Uterus (tissue), 2 donors: ENCODE measurements at regions not wholly inside any gene's neighbourhood (a gene's known extent, or its start where the extent isn't known, plus 50 kb on each side); places are given as distances from the start of the nearest gene placed in this dataset.

Experiments used
- POLR2A ChIP-seq, 2 donors: fragments of 450-650 bp; IDR thresholded peaks; one replicate each; pipeline ENCODE4 v1.6.1; 2016; ENCODE audit warnings: antibody characterized with exemption in 2 of 2, mild to moderate bottlenecking in 1 of 2, moderate library complexity in 1 of 2
- TF ChIP-seq, protein P1 (sequence below), 4 experiments: fragments of 200-600 bp in 2 of 4; fragments of 450-650 bp in 2 of 4; sonication (generic) in 2 of 4; IDR thresholded peaks; one replicate each; pipeline ENCODE4 v1.5.1; 2016 to 2019; ENCODE audit warnings: antibody characterized with exemption in 4 of 4, mild to moderate bottlenecking in 2 of 4, moderate library complexity in 1 of 4

DNA sequence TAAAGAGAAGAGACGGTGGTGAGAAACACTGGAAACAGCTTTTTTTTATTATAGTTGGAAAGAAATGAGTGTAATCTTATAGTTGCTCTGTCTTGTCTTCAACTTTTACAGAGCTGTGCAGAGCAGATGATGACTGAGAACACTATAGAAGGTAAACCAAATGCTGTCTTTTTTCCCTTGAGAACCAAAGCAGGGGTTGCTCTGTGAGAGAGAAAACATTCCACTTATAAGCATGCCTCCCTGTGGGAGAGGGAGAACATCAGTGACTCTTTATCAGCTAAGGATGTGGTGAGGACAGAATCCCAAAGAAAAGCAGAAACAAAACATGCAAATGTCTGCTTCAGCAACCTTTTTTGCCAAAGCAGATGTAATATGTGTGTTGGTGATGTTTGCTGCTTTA, 179.3 kb upstream of the HDDC2 start:
- TF ChIP-seq POLR2A (IDR thresholded peaks at IDR 0.05) = no peak
- TF ChIP-seq, protein P1, sequence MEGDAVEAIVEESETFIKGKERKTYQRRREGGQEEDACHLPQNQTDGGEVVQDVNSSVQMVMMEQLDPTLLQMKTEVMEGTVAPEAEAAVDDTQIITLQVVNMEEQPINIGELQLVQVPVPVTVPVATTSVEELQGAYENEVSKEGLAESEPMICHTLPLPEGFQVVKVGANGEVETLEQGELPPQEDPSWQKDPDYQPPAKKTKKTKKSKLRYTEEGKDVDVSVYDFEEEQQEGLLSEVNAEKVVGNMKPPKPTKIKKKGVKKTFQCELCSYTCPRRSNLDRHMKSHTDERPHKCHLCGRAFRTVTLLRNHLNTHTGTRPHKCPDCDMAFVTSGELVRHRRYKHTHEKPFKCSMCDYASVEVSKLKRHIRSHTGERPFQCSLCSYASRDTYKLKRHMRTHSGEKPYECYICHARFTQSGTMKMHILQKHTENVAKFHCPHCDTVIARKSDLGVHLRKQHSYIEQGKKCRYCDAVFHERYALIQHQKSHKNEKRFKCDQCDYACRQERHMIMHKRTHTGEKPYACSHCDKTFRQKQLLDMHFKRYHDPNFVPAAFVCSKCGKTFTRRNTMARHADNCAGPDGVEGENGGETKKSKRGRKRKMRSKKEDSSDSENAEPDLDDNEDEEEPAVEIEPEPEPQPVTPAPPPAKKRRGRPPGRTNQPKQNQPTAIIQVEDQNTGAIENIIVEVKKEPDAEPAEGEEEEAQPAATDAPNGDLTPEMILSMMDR (IDR thresholded peaks at IDR 0.05) = no peak
